Lower leg skin (tissue), 4 donors: ENCODE measurements at regions not wholly inside any gene's neighbourhood (a gene's known extent, or its start where the extent isn't known, plus 50 kb on each side); places are given as distances from the start of the nearest gene placed in this dataset.

ENCODE experiments used
- DNase-seq, 2 donors: peaks; one replicate each; pipeline ENCODE4 v3.0.0-alpha.2; 2019; ENCODE audit warnings: low spot score in 2 of 2
- H3K4me3 ChIP-seq: fragments of 200-600 bp; sonication (generic); 2 replicates; pipeline ENCODE4 v1.5.1; 2017; ENCODE audit warnings: mild to moderate bottlenecking, low read depth; ENCODE audit not compliant: poor library complexity, severe bottlenecking
- CTCF ChIP-seq, 3 donors: fragments of 450-650 bp; IDR thresholded peaks; one replicate each; pipeline ENCODE4 v1.5.1; 2016; ENCODE audit warnings: antibody characterized with exemption in 3 of 3, mild to moderate bottlenecking in 3 of 3, moderate library complexity in 2 of 3
- POLR2A ChIP-seq, 2 donors: fragments of 450-650 bp; IDR thresholded peaks; one replicate each; pipeline ENCODE4 v1.6.1; 2016 to 2017; ENCODE audit warnings: antibody characterized with exemption in 2 of 2, mild to moderate bottlenecking in 1 of 2, moderate library complexity in 1 of 2
- WGBS, 2 donors: methylation state at CpG; one replicate each; pipeline ENCODE4 v1.1.5; 2018; 5-methylcytosine and 5-hydroxymethylcytosine counted together
- intact Hi-C: fragments of 100-400 bp; cut with DNase I; formaldehyde crosslinking; loops from one replicate; pipeline ENCODE4 v1.15.0; 2023; ENCODE audit warnings: low total_unique reads

DNA sequence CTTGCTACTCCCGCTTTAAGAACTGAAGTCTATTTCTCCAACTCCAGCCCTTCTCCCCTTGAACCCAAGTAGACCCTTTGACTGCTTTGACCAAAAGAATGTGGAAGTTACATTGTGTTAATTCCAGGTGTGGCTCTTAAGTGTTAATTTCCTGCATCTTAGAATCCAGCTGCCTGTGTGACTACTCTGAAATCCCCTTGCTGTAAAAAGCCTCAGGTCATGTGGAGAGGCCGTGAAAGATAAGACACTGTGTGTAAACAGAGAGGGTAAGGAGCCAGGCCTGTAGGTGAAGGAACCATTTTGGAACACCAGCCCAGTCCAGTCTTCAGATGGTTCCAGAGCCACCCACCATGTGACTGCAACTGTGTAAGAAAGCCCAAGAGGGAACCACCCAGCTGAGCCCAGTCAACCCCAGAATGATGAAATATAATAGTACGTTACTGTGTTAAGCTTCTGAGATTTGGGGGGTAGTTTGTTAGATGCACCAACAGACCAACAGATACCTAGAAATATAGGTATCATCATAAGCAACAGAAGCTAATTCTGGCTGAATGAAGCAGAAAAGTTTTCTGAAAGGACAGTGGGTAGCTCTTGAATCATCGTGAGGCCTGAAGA, 59.4 kb upstream of the CCDC112 start:
- DNase-seq: no peak
- intact Hi-C loops: no loop called here
- TF ChIP-seq POLR2A (IDR thresholded peaks at IDR 0.05) (no peak), CTCF (IDR thresholded peaks at IDR 0.05) (no peak)
- H3K4me3 ChIP-seq: no peak overlapping the region
- WGBS, 2 donors: 85 to 93% methylated on average over 4 of the region's 4 CpGs

GRCh38 chr5:115355095-115355494, 58.6 kb upstream of the CCDC112 start:
- WGBS, 2 donors: 77 to 78% methylated on average over 1 of the region's 1 CpG
- H3K4me3 ChIP-seq: no peak overlapping the region
- DNase-seq: no peak
- TF ChIP-seq CTCF (IDR thresholded peaks at IDR 0.05) (no peak), POLR2A (IDR thresholded peaks at IDR 0.05) (no peak)
- intact Hi-C loops: no loop called here

- DNase-seq: no peak
- intact Hi-C loops: no loop called here
- H3K4me3 ChIP-seq: no peak overlapping the region
- TF ChIP-seq POLR2A (IDR thresholded peaks at IDR 0.05) (no peak), CTCF (IDR thresholded peaks at IDR 0.05) (no peak)
- WGBS, 2 donors: 48 to 87% methylated on average over 5 of the region's 5 CpGs
These were observed 57.8 kb upstream of the CCDC112 start for GRCh38 chr5:115354246-115354645.

DNA sequence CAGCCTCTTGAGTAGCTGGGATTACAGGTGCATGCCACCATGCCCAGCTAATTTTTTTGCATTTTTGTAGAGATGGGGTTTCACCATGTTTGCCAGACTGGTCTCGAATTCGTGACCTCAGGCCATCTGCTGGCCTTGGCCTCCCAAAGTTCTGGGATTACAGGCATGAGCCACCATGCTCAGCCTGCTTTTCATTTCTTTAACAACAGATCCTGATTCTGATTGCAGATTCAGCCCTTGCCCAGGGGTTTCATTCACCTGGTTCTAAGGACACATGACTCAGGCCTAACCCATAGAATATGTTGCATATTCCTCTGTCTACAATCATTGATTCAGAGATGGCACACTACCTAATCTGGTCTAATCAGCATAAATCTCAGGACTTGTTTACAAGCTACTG, 56.1 kb upstream of the CCDC112 start:
- 88 to 90% methylated on average over 2 of the region's 2 CpGs for WGBS, 2 donors
- TF ChIP-seq POLR2A (IDR thresholded peaks at IDR 0.05): no peak
- no peak for TF ChIP-seq CTCF (IDR thresholded peaks at IDR 0.05)
- no peak for DNase-seq
- H3K4me3 ChIP-seq: no peak overlapping the region
- intact Hi-C loops: no loop called here

DNA sequence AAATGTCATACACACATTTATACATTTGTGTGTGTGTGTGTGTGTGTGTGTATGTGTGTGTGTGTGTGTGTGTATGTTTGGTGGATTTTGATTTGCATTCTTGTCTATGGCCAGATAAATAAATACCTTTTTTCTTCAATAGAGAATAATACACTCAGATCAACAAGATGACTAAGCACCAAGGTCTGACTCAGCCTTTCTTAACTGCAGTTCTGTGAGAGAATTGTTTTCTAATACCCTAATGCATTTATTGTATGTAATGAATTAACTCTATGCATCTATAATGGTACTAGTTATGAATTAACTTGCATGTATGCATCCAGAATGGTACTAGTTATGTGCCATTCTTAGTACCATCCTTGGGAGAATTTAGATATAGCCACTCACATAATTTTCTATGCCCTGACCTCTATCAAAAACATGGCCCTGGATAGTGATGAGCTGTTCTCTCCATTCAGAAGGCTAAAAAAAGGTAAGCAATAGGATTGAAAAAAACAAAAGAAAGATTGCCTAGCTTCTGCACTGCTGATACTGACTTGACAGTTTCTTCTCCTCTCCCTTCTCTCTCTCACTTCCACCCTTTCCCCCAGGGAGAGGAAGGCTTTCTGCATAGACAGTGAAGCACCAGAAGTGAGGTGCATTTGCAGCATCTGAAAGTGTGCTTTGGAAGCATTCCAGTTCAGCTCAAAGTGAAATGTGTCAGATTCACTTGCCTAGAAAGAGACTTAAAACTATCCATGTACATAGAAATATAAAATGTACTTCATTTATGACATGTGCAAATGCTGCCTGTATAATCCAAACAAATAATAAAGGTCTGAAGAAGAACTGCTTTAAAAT, 55.1 kb upstream of the CCDC112 start:
- DNase-seq: no peak
- no peak for TF ChIP-seq CTCF (IDR thresholded peaks at IDR 0.05)
- TF ChIP-seq POLR2A (IDR thresholded peaks at IDR 0.05): no peak
- no peak overlapping the region for H3K4me3 ChIP-seq
- intact Hi-C loops: no loop called here
